HG02885 (cell line): ENCODE measurements at regions not wholly inside any gene's neighbourhood (a gene's known extent, or its start where the extent isn't known, plus 50 kb on each side); places are given as distances from the start of the nearest gene placed in this dataset.

Source experiments
- ATAC-seq: cut with Tn5 transposase; IDR thresholded peaks from one replicate; pipeline ENCODE4 v1.9.1; 2021; ENCODE audit warnings: mild to moderate bottlenecking; ENCODE audit not compliant: unreplicated experiment, poor library complexity

- ATAC-seq, result no peak
Measured at GRCh38 chr4:138674209-138674608, 341.4 kb upstream of the NOCT start.

GRCh38 chr4:138673053-138673452 is 342.5 kb upstream of the NOCT start:
- ATAC-seq, result peak; percentile 35

- ATAC-seq, result peak; percentile 78
Measured at GRCh38 chr4:138672393-138672976, 343.1 kb upstream of the NOCT start.

- no peak for ATAC-seq
Measured at GRCh38 chr4:138671606-138672084, 343.9 kb upstream of the NOCT start.

GRCh38 chr4:138671106-138671505 is 344.5 kb upstream of the NOCT start:
- no peak for ATAC-seq

- no peak for ATAC-seq
Measured at GRCh38 chr4:138670681-138671080, 344.9 kb upstream of the NOCT start.

GRCh38 chr4:138669479-138670315 is 345.9 kb upstream of the NOCT start:
- ATAC-seq, result peak; percentile 50

- no peak for ATAC-seq
Measured at GRCh38 chr4:138668309-138668708, 347.3 kb upstream of the NOCT start.

GRCh38 chr4:138666366-138666765 is 349.2 kb upstream of the NOCT start:
- ATAC-seq, result no peak

- ATAC-seq, result no peak
Measured at GRCh38 chr4:138665851-138666250, 349.7 kb upstream of the NOCT start.

GRCh38 chr4:138663883-138664282 is 351.7 kb upstream of the NOCT start:
- ATAC-seq, result no peak

GRCh38 chr4:138659812-138660316 is 355.7 kb upstream of the NOCT start:
- ATAC-seq, result no peak

- ATAC-seq, result no peak
Measured at GRCh38 chr4:138659037-138659811, 356.4 kb upstream of the NOCT start.

GRCh38 chr4:138658518-138658917 is 357.1 kb upstream of the NOCT start:
- no peak for ATAC-seq

- no peak for ATAC-seq
Measured at GRCh38 chr4:138656990-138657389, 358.6 kb upstream of the NOCT start.

GRCh38 chr4:138655985-138656384 is 359.6 kb upstream of the NOCT start:
- ATAC-seq, result no peak

GRCh38 chr4:138655286-138655685 is 360.3 kb upstream of the NOCT start:
- ATAC-seq, result no peak

GRCh38 chr4:138650929-138651448 is 364.6 kb upstream of the NOCT start:
- ATAC-seq, result peak; percentile 61

- ATAC-seq, result no peak
Measured at GRCh38 chr4:138650495-138650894, 365.1 kb upstream of the NOCT start.

GRCh38 chr4:138647433-138647832 is 368.1 kb upstream of the NOCT start:
- ATAC-seq, result no peak

- ATAC-seq, result no peak
Measured at GRCh38 chr4:138646383-138646782, 369.2 kb upstream of the NOCT start.
